ENCODE measurements at regions not wholly inside any gene's neighbourhood (a gene's known extent, or its start where the extent isn't known, plus 50 kb on each side); places are given as distances from the start of the nearest gene placed in this dataset.

- no peak for DNase-seq
These were observed 475.2 kb downstream of the LPIN1 start for GRCh38 chr2:12221584-12221983.

GRCh38 chr2:12222554-12222953, 476.1 kb downstream of the LPIN1 start:
- DNase-seq, result no peak

- DNase-seq, result no peak
These were observed 477.3 kb downstream of the LPIN1 start for GRCh38 chr2:12223732-12224131.

- DNase-seq, result no peak
These were observed 480.2 kb downstream of the LPIN1 start for GRCh38 chr2:12226653-12227052.

GRCh38 chr2:12227941-12228608, 481.6 kb downstream of the LPIN1 start:
- no peak for DNase-seq

GRCh38 chr2:12231288-12231687, 484.9 kb downstream of the LPIN1 start:
- no peak for DNase-seq

- no peak for DNase-seq
These were observed 483.9 kb upstream of the TRIB2 start for GRCh38 chr2:12232876-12233275.

GRCh38 chr2:12236136-12236844, 480.4 kb upstream of the TRIB2 start:
- no peak for DNase-seq

- DNase-seq, result no peak
These were observed 476.5 kb upstream of the TRIB2 start for GRCh38 chr2:12240206-12240605.

GRCh38 chr2:12243381-12243780, 473.4 kb upstream of the TRIB2 start:
- DNase-seq, result no peak

- DNase-seq, result no peak
These were observed 472.7 kb upstream of the TRIB2 start for GRCh38 chr2:12244070-12244469.

- DNase-seq, result no peak
These were observed 465.6 kb upstream of the TRIB2 start for GRCh38 chr2:12251121-12251520.

- no peak for DNase-seq
These were observed 465.0 kb upstream of the TRIB2 start for GRCh38 chr2:12251749-12252148.

GRCh38 chr2:12253167-12253778, 463.5 kb upstream of the TRIB2 start:
- DNase-seq, result no peak

GRCh38 chr2:12254280-12254860, 462.4 kb upstream of the TRIB2 start:
- no peak for DNase-seq

- no peak for DNase-seq
These were observed 460.5 kb upstream of the TRIB2 start for GRCh38 chr2:12256206-12256605.

- DNase-seq, result no peak
These were observed 459.3 kb upstream of the TRIB2 start for GRCh38 chr2:12257476-12257875.

GRCh38 chr2:12259493-12259892, 457.2 kb upstream of the TRIB2 start:
- DNase-seq, result no peak

GRCh38 chr2:12261986-12262680, 454.6 kb upstream of the TRIB2 start:
- DNase-seq, result no peak

GRCh38 chr2:12262681-12263436, 453.9 kb upstream of the TRIB2 start:
- no peak for DNase-seq

GRCh38 chr2:12263730-12264129, 453.0 kb upstream of the TRIB2 start:
- no peak for DNase-seq

- DNase-seq, result no peak
These were observed 452.6 kb upstream of the TRIB2 start for GRCh38 chr2:12264146-12264545.

- DNase-seq, result no peak
These were observed 451.1 kb upstream of the TRIB2 start for GRCh38 chr2:12265646-12266045.
